ENCODE measurements at regions not wholly inside any gene's neighbourhood (a gene's known extent, or its start where the extent isn't known, plus 50 kb on each side); places are given as distances from the start of the nearest gene placed in this dataset.

DNA sequence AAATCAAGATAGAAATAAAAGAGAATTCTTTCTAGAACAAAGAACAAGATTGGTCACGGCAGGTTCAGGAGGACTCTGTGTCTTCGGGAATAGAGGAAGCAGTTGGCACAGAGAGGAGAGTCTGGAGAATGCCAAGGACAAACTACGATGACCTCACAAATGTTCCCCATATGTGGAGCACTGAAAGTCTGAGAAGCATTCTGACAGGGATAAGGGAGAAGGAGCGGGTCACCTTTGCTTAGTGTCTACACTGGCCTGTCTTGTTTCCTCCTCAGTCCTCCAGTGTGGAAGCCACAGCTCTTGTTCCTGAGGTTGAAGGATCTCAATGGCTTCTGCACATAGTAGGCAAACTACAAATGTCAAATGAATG lies 338.8 kb downstream of the MYCN start:
- TF ChIP-seq CTCF (IDR thresholded peaks at IDR 0.05) (no peak), POLR2A (IDR thresholded peaks at IDR 0.05) (no peak)
